Mucosa of gallbladder (tissue), 1 donor: ENCODE measurements at regions not wholly inside any gene's neighbourhood (a gene's known extent, or its start where the extent isn't known, plus 50 kb on each side); places are given as distances from the start of the nearest gene placed in this dataset.

ENCODE experiments used
- DNase-seq: peaks from one replicate; pipeline ENCODE4 v3.0.0-alpha.2; 2020; ENCODE audit warnings: low spot score
- donor health status: DM: no; HTN: no; CAD: no.

DNA sequence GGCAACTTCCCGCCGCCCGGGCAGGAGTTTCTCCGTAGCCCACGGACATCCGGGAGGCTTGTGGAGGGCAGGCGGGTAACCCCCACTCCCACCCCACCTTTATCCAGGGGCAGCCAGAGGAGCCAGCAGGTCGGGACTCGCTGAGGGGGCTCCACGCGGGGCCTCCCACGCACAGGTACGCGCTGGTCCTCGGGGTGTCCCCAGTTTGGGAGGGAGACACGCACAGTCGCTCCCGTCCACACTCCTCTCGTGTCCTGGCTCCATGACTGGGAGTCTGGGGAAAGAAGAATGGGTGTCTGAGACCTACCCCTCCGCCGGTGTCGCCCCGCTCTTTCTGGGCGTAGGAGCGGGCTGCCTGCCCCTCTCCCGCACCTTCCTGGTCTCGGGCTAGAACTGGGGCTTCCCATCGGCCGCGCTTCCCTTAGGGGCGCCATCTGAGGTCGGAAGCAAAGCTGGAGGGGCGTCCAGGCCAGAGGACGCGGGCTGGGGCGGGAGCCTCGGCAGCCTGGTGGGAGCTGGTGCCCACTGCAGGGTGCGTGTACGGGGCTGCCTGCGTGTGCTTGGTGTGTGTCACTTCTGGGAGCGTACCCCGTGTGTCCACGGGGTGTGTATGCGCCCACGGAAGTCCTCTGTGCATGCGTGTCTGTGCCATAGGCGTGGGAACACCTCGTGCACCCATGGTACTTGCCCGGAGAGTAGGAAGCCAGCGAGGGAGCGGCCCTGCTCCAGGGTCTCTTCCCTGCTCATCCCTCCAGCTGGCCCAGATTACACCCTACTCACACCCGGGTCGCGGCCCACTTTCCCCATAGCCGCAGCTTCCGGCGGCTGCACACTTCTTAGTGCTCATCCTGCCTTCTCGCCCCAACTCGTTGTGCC is 73.0 kb upstream of the LEP start:
- no peak for DNase-seq

GRCh38 chr7:128168667-128169210 is 72.3 kb upstream of the LEP start:
- no peak for DNase-seq

DNA sequence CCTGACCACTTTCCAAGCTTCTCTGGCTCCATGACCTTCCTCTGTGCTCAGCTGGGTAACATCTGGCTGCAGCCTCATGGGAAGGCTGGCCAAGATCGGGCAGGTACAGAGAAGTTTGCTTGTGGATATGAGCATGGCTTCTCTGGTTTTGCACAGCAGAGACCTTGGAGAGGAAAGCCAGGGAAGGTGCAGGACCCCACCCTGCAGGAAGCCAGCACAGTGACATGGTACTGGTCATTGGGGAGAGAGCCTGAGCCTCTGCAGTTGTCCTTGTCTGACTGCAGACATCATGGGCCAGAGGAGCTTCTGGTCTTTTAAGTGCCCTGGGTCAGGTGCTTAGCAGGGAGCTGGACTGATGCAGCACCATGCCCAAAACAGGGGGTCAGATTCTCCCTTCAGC is 70.6 kb upstream of the LEP start:
- DNase-seq: no peak

DNA sequence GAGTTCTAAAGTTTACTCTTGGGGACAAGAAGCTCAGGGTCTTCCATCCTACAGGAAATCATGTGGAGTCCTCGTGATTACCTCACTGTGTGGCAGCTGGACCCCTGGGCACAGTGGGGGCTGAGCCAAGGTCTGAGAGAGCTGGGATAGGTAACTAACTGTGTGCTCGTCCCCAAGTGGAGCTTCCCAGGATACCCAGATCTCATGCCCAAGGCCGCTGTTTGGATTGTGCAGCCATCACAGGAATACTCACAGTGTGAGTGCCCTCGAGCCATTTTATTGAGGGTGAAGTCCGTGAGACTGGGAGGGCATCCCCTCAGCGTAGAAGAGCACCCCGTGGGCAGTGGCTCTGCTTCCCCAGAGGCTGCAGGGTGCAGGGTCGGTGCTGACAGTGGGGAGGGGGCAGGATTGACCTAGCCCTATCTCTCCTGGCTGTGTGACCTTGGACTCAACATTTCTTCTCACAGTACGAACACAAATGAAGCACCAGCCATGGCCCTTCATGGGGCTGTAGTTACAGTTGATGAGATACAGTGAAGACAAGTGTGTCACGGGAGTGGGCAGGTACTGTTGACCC is 69.6 kb upstream of the LEP start:
- DNase-seq: no peak

DNA sequence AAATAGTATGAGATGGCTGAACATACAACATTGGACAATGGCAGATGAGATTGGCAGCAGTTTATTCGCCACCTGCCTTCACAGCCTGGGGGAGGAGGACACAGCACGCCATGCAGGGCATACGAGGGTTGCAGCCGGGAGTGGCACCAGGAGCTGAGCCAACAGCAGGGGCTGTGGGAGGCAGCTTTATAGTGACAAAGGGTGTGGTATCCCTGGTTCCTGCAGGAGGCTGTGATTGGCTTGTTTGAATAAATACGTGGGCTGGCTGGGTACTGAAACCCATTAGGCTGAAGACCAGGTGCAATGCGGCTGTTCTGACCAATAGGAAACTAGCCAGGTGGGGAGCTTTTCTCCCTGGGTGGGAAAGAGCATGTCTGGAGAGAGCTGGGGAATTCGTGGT is 68.9 kb upstream of the LEP start:
- DNase-seq: no peak

- DNase-seq: no peak
Observed at GRCh38 chr7:128172963-128173362, 68.1 kb upstream of the LEP start.

DNA sequence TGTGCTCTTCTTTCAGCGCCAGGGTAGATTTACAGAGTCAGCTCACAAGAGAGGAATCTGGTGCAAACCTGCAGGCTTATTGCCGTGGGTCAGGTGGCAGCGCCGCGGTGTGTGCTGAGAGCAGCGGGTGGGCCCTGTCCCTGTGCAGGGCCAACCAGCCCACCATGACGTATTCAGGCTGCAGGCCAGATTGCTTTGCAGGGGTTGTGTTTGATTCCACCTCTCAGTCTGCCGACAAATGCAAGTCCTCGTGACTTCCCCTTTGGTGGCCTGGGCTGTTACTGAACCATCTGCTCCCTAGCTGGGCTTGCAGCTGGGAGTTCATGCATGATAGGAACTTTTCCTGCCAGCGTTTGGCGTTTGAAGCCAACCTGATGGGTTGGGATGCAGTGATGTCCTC is 66.7 kb upstream of the LEP start:
- DNase-seq: no peak

DNA sequence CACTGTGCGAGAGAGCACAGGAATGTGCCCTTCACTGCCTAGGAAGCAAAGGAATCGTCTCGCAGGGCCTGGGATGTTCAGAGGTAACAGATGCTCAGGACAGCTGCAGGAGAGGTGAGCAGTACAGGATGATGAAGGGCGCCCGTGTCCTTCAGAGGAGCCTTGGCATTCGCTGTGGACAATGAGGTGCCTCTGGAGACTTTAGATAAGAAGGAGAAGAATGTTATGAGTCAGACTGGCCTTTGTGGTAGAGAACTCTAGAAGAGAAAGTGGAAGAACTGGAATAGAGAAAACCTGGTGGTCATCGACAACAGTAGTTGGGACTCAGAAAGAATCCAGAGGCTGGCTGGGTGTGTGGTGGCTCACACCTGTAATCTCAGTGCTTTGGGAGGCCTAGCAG is 64.4 kb upstream of the LEP start:
- no peak for DNase-seq

DNA sequence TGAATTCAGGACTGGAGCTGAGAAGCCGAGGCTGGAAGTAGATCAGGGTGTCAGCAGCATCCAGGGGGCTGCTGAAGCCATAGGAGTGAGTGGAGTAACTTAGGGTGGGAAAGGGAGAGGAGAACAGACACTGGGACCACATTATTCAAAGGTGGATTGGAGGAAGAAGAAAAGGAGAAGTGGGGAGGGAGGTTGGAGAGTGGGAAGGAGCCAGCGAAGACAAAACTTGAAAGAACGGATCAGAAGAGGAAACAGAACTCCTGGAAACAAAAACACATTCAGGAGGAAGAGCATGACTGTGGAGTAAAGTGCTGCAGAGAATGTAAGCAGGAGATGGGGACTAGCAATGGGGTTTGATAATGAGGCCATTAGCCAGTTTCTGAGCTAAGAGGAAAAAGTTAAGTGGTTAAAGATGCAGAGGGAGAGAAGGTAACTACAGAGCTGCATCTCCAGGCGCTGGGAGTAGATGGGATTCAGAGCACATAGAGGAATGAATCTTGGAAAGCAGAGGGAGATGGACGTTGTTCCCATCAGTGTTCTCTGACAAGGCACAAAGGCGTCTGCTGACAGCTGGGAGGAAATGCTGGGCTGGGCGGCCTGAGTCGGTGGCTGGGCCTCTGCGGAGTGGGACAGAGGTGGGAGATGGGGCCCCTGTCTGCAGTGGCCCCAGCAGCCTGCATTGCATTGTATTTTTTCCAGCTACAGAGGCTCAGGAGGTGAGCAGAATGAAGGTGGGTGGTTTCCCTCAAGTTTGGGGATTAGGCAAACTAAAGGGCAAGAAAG is 63.1 kb upstream of the LEP start:
- DNase-seq: no peak

DNA sequence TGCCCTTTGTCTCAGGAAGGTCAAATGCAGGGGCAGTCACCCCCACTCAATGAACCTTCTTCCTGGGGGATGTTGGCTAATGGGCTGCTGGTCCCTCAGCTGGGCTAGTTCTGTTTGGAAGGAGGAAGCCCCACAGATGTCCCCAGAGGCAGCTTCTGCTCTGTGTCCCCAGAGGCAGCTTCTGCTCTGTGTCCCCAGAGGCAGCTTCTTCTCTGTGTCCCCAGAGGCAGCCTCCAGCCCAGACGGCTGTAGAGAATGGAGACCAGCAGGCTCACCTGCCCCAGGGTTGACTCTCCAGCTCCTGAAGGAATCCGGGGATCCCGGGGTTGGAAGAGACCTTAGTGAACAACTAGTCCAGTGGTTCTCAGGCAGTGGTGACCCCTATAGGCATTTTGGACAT is 62.5 kb upstream of the LEP start:
- DNase-seq: no peak

GRCh38 chr7:128188396-128189230 is 52.5 kb upstream of the LEP start:
- no peak for DNase-seq

GRCh38 chr7:128189231-128189930 is 51.7 kb upstream of the LEP start:
- no peak for DNase-seq

GRCh38 chr7:128190051-128190647 is 50.9 kb upstream of the LEP start:
- no peak for DNase-seq

- no peak for DNase-seq
Observed at GRCh38 chr7:128191136-128191844, 49.8 kb upstream of the LEP start.
